GM12891 (cell line): ENCODE measurements at regions not wholly inside any gene's neighbourhood (a gene's known extent, or its start where the extent isn't known, plus 50 kb on each side); places are given as distances from the start of the nearest gene placed in this dataset.
"Not testable (repeated sequence)": the region's sequence is repeated elsewhere in the genome, so short reads cannot be mapped to it uniquely, and the experiment has no call there.

ENCODE experiments used
- POLR2A ChIP-seq: IDR thresholded peaks from 2 replicates; pipeline ENCODE4 v1.6.1; 2011; ENCODE audit warnings: low read depth, low read length, control low read depth
- POLR2AphosphoS5 ChIP-seq: IDR thresholded peaks from 2 replicates; pipeline ENCODE4 v1.6.1; 2011; ENCODE audit warnings: low read depth, low read length, control low read depth

DNA sequence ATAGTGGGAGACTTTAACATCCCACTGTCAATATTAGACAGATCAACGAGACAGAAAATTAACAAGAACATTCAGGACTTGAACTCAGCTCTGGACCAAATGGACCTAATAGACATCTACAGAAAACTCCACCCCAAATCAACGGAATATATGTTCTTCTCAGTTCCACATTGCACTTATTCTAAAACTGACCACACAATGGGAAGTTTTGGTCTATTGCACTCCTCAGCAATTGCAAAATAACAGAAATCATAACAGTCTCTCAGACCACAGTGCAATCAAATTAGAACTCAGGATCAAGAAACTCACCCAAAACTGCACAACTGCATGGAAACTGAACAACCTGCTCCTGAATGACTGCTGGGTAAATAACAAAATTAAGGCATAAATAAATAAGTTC lies 449.9 kb upstream of the FANCL start:
- TF ChIP-seq POLR2A, POLR2AphosphoS5: not testable (repeated sequence)
